PC-3 (cell line): ENCODE measurements at regions not wholly inside any gene's neighbourhood (a gene's known extent, or its start where the extent isn't known, plus 50 kb on each side); places are given as distances from the start of the nearest gene placed in this dataset.

ENCODE experiments used
- ATAC-seq: fragments of 200-7000 bp; cut with Tn5 transposase; 2 replicates; pipeline ENCODE4 v1.9.1; 2020; ENCODE audit warnings: mild to moderate bottlenecking, moderate library complexity
- BruUV-seq: library from RNA; stranded (reverse); fragments of 400-500 nt; replicated peaks from 2 replicates; lab custom pipeline; 2021; lab: Mats Ljungman, UMichigan
- CTCF ChIA-PET: fragments of 300-600 bp; sonication (Branson Sonifier 250); formaldehyde crosslinking; loops from one replicate; lab custom pipeline; 2022; ENCODE audit warnings: antibody characterized with exemption; lab: Charles Lee
- POLR2A ChIA-PET: fragments of 300-600 bp; sonication (Branson Sonifier 250); formaldehyde crosslinking; loops from one replicate; lab custom pipeline; 2022; ENCODE audit warnings: antibody characterized with exemption; ENCODE audit not compliant: unreplicated experiment; lab: Charles Lee
- DNase-seq: peaks from one replicate; pipeline ENCODE4 v3.0.0-alpha.2; 2015
- H2AFZ ChIP-seq: fragments of 300-600 bp; sonication (generic); 2 replicates; pipeline ENCODE4 v1.6.0; 2016; ENCODE audit warnings: antibody characterized with exemption, low read length
- H3F3A ChIP-seq: fragments of 300-600 bp; sonication (generic); one replicate; pipeline ENCODE4 v1.6.0; 2017; ENCODE audit warnings: antibody characterized with exemption, low read length, control low read depth, mild to moderate bottlenecking; ENCODE audit not compliant: unreplicated experiment
- H3K27ac ChIP-seq: fragments of 300-600 bp; sonication (generic); 2 replicates; pipeline ENCODE4 v1.5.1; 2016; ENCODE audit warnings: mild to moderate bottlenecking, low read length
- H3K27me3 ChIP-seq: fragments of 300-600 bp; sonication (generic); 2 replicates; pipeline ENCODE4 v1.6.1; 2016; ENCODE audit warnings: low read length, mixed read lengths
- H3K36me3 ChIP-seq: fragments of 300-600 bp; sonication (generic); 2 replicates; pipeline ENCODE4 v1.6.1; 2016; ENCODE audit warnings: low read depth, mixed run types, low read length, mixed read lengths
- H3K4me1 ChIP-seq: fragments of 300-600 bp; sonication (generic); 2 replicates; pipeline ENCODE4 v1.5.1; 2016; ENCODE audit warnings: low read length; ENCODE audit not compliant: insufficient read depth
- H3K4me2 ChIP-seq: fragments of 300-600 bp; sonication (generic); 2 replicates; pipeline ENCODE4 v1.6.0; 2016; ENCODE audit warnings: low read length
- H3K4me3 ChIP-seq: fragments of 300-600 bp; sonication (generic); 2 replicates; pipeline ENCODE4 v1.5.1; 2016; ENCODE audit warnings: mild to moderate bottlenecking, low read length, mixed read lengths
- H3K79me2 ChIP-seq: fragments of 300-600 bp; sonication (generic); 2 replicates; pipeline ENCODE4 v1.6.1; 2017; ENCODE audit warnings: low read length, mixed read lengths
- H3K9ac ChIP-seq: fragments of 300-600 bp; sonication (generic); 2 replicates; pipeline ENCODE4 v1.6.0; 2016; ENCODE audit warnings: mild to moderate bottlenecking, low read length
- H3K9me2 ChIP-seq: fragments of 300-600 bp; sonication (generic); replicated peaks from 2 replicates; pipeline ENCODE4 v1.6.1; 2016; ENCODE audit warnings: mixed run types, low read length, mixed read lengths
- H3K9me3 ChIP-seq: fragments of 300-600 bp; sonication (generic); 2 replicates; pipeline ENCODE4 v1.6.1; 2016; ENCODE audit warnings: low read length, mixed read lengths
- H4K20me1 ChIP-seq: fragments of 300-600 bp; sonication (generic); 2 replicates; pipeline ENCODE4 v1.6.1; 2016; ENCODE audit warnings: low read length, mixed read lengths
- EZH2 ChIP-seq: fragments of 300-600 bp; sonication (generic); IDR thresholded peaks from one replicate; pipeline ENCODE4 v1.6.1; 2017; ENCODE audit warnings: antibody characterized with exemption, mild to moderate bottlenecking, low read length; ENCODE audit not compliant: unreplicated experiment
- EZH2phosphoT487 ChIP-seq: fragments of 300-600 bp; sonication (generic); IDR thresholded peaks from 2 replicates; pipeline ENCODE4 v1.6.1; 2018; ENCODE audit warnings: mild to moderate bottlenecking, antibody characterized with exemption, low read length, borderline replicate concordance
- intact Hi-C: fragments of 100-400 bp; cut with micrococcal nuclease; formaldehyde crosslinking; loops from 2 replicates; pipeline ENCODE4 v1.9.0; 2023
- TF ChIP-seq, protein P1 (sequence below): fragments of 300-600 bp; sonication (generic); conservative IDR thresholded peaks from 2 replicates; pipeline ENCODE4 v1.5.1; 2017; ENCODE audit warnings: antibody characterized with exemption, low read depth, mild to moderate bottlenecking, low read length

DNA sequence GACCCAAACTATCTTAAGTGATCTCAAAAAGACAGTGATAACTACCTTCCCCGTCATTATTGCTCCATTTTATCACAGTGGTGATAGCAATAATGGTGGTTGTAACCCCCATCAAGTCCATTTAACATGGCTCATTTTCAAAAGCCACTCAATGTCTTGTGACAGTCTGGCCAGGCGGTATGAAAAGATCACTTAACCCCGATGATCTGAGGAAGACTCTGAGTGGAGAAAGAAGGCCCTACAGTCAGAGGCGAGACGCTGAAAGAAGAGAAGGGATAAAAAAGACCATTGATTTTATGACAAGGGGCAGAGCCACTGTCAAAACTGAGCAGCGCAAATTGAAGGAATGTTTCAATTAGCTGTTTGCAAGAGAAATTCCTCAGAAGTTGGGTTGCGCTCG lies 417.2 kb upstream of the PBX1 start:
- no TSS peak for BruUV-seq
- no peak overlapping the region for H3K4me3 ChIP-seq
- POLR2A ChIA-PET: no interaction called here

GRCh38 chr1:164154622-164155021 lies 404.4 kb upstream of the PBX1 start:
- H3F3A ChIP-seq: no peaks in the 10 kb centered on the region
- H3K4me1 ChIP-seq: no peaks in the 10 kb centered on the region
- H3K9me2 ChIP-seq: no peaks in the 10 kb centered on the region
- TF ChIP-seq EZH2 (no peak), EZH2phosphoT487 (no peak)
- TF ChIP-seq, protein P1, sequence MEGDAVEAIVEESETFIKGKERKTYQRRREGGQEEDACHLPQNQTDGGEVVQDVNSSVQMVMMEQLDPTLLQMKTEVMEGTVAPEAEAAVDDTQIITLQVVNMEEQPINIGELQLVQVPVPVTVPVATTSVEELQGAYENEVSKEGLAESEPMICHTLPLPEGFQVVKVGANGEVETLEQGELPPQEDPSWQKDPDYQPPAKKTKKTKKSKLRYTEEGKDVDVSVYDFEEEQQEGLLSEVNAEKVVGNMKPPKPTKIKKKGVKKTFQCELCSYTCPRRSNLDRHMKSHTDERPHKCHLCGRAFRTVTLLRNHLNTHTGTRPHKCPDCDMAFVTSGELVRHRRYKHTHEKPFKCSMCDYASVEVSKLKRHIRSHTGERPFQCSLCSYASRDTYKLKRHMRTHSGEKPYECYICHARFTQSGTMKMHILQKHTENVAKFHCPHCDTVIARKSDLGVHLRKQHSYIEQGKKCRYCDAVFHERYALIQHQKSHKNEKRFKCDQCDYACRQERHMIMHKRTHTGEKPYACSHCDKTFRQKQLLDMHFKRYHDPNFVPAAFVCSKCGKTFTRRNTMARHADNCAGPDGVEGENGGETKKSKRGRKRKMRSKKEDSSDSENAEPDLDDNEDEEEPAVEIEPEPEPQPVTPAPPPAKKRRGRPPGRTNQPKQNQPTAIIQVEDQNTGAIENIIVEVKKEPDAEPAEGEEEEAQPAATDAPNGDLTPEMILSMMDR: no peak
- H3K9me3 ChIP-seq: no peaks in the 10 kb centered on the region
- no peak overlapping the region for H3K4me3 ChIP-seq
- no peak for ATAC-seq
- H4K20me1 ChIP-seq: no peaks in the 10 kb centered on the region
- DNase-seq: no peak
- POLR2A ChIA-PET: no interaction called here
- intact Hi-C loops: no loop called here
- no peak overlapping the region for H3K27ac ChIP-seq
- no peak overlapping the region for H3K9ac ChIP-seq
- no peaks in the 10 kb centered on the region for H3K79me2 ChIP-seq
- no peak overlapping the region for H2AFZ ChIP-seq
- no peaks in the 10 kb centered on the region for H3K36me3 ChIP-seq
- peaks cover 3% of the 10 kb centered on the region; the same call in 1 of the 2 replicates for H3K27me3 ChIP-seq
- no peak overlapping the region for H3K4me2 ChIP-seq
- CTCF ChIA-PET: no interaction called here
- no TSS peak for BruUV-seq

More for the DNA sequence above, 417.2 kb upstream of the PBX1 start:
- CTCF ChIA-PET: no interaction called here
- DNase-seq: no peak
- H3K9ac ChIP-seq: no peak overlapping the region
- H3K9me3 ChIP-seq: no peaks in the 10 kb centered on the region
- TF ChIP-seq EZH2phosphoT487: no peak
- no peak for TF ChIP-seq EZH2
- TF ChIP-seq, protein P1: no peak
- no peak overlapping the region for H3K4me2 ChIP-seq
- no peak overlapping the region for H2AFZ ChIP-seq
- peaks cover 9% of the 10 kb centered on the region; the same call in 1 of the 2 replicates for H3K27me3 ChIP-seq
- no peak overlapping the region for H3K27ac ChIP-seq
- no peaks in the 10 kb centered on the region for H3K36me3 ChIP-seq
- ATAC-seq: no peak
- no peaks in the 10 kb centered on the region for H3F3A ChIP-seq
- H3K9me2 ChIP-seq: no peaks in the 10 kb centered on the region
- intact Hi-C loops: no loop called here
- H4K20me1 ChIP-seq: no peaks in the 10 kb centered on the region
- H3K79me2 ChIP-seq: no peaks in the 10 kb centered on the region
- H3K4me1 ChIP-seq: no peaks in the 10 kb centered on the region

- Histone ChIP-seq H3K36me3 (no peaks in the 10 kb centered on the region), H3K4me3 (no peak overlapping the region), H3K4me2 (no peak overlapping the region), H3K9ac (no peak overlapping the region), H3F3A (no peaks in the 10 kb centered on the region), H2AFZ (no peak overlapping the region), H3K9me2 (no peaks in the 10 kb centered on the region), H3K9me3 (no peaks in the 10 kb centered on the region), H3K79me2 (no peaks in the 10 kb centered on the region), H4K20me1 (no peaks in the 10 kb centered on the region), H3K27ac (no peak overlapping the region), H3K27me3 (peaks cover 3% of the 10 kb centered on the region; the same call in 1 of the 2 replicates), H3K4me1 (no peaks in the 10 kb centered on the region)
- DNase-seq (no peak), ATAC-seq (no peak)
- TF ChIP-seq, protein P1: no peak
- TF ChIP-seq EZH2phosphoT487 (no peak), EZH2 (no peak)
- ChIA-PET CTCF (no interaction called here), POLR2A (no interaction called here)
- intact Hi-C loops: no loop called here
- no TSS peak for BruUV-seq
Observed at GRCh38 chr1:164155347-164155746, 403.6 kb upstream of the PBX1 start.
